HepG2 (cell line): ENCODE measurements at regions not wholly inside any gene's neighbourhood (a gene's known extent, or its start where the extent isn't known, plus 50 kb on each side); places are given as distances from the start of the nearest gene placed in this dataset.

Source experiments
- ATAC-seq: fragments of 200-7000 bp; cut with Tn5 transposase; 3 replicates; pipeline ENCODE4 v1.9.1; 2020; ENCODE audit warnings: mild to moderate bottlenecking, moderate library complexity
- BruUV-seq: library from RNA; stranded (reverse); fragments of 400-500 nt; replicated peaks from 2 replicates; lab custom pipeline; 2021; lab: Mats Ljungman, UMichigan
- CTCF ChIA-PET: fragments of 300-600 bp; formaldehyde crosslinking; extraction: SDS; loops from one replicate; lab custom pipeline; 2021; ENCODE audit warnings: low total read pairs, inconsistent platforms, low intra/inter-chr PET ratio; lab: Yijun Ruan, JAX
- POLR2A ChIA-PET: fragments of 350-600 bp; sonication (Branson Sonifier 250); formaldehyde crosslinking; loops from one replicate; lab custom pipeline; 2020; ENCODE audit warnings: antibody characterized with exemption, inconsistent platforms; lab: Yijun Ruan, JAX
- DNase-seq: peaks from one replicate; pipeline ENCODE4 v3.0.0-alpha.2; 2015; ENCODE audit warnings: low spot score
- FAIRE-seq: peaks from 3 replicates; lab custom pipeline; 2011; peaks lifted over from hg19 to GRCh38; lab: Jason Lieb, UNC
- H2AFZ ChIP-seq: one replicate; pipeline ENCODE4 v1.6.1; 2011; ENCODE audit warnings: low read length, inconsistent platforms
- H3K27ac ChIP-seq: fragments of 300-600 bp; 3 replicates; pipeline ENCODE4 v1.8.0; 2011; ENCODE audit warnings: mixed run types, mild to moderate bottlenecking, mixed read lengths, low read length, inconsistent platforms; ENCODE audit not compliant: insufficient read depth; ENCODE audit errors: extremely low read length
- H3K27me3 ChIP-seq, 2 experiments: fragments of 200-600 bp in 1 of 2; 2 replicates in 1 of 2; 3 replicates in 1 of 2; pipeline versions ENCODE4 v1.6.0 to v1.8.0; 2011; ENCODE audit warnings: low read length in 2 of 2, mild to moderate bottlenecking in 2 of 2, moderate library complexity in 2 of 2, inconsistent platforms in 1 of 2; ENCODE audit not compliant: insufficient read depth in 2 of 2, control insufficient read depth in 1 of 2
- H3K36me3 ChIP-seq, 2 experiments: fragments of 200-600 bp in 1 of 2; replicated peaks in 1 of 2; 2 replicates in 1 of 2; 3 replicates in 1 of 2; pipeline versions ENCODE4 v1.5.1 to v1.8.0; 2011; ENCODE audit warnings: low read length in 2 of 2, inconsistent platforms in 1 of 2; ENCODE audit not compliant: insufficient read depth in 2 of 2, control insufficient read depth in 1 of 2
- H3K4me1 ChIP-seq: 2 replicates; pipeline ENCODE4 v1.5.1; 2012; ENCODE audit warnings: low read length, inconsistent platforms; ENCODE audit not compliant: insufficient read depth
- H3K4me2 ChIP-seq: 2 replicates; pipeline ENCODE4 v1.6.0; 2011; ENCODE audit warnings: low read depth, low read length, inconsistent platforms
- H3K4me3 ChIP-seq, 3 experiments: fragments of 200-600 bp in 1 of 3; sonication (generic), shearing (Covaris generic) in 1 of 3; replicated peaks in 1 of 3; 2 replicates each; pipeline ENCODE4 v1.5.1; 2011 to 2016; ENCODE audit warnings: low read length in 3 of 3, inconsistent platforms in 2 of 3, low read depth in 2 of 3, mild to moderate bottlenecking in 2 of 3, control low read depth in 1 of 3, mixed read lengths in 1 of 3; ENCODE audit not compliant: insufficient read depth in 1 of 3
- H3K79me2 ChIP-seq: one replicate; pipeline ENCODE4 v1.6.1; 2011; ENCODE audit warnings: low read length, inconsistent platforms; ENCODE audit not compliant: insufficient read depth
- H3K9ac ChIP-seq: 2 replicates; pipeline ENCODE4 v1.6.0; 2011; ENCODE audit warnings: mild to moderate bottlenecking, low read depth, low read length, inconsistent platforms; ENCODE audit not compliant: insufficient read depth
- H3K9me3 ChIP-seq: 2 replicates; pipeline ENCODE4 v1.5.1; 2012; ENCODE audit warnings: mild to moderate bottlenecking, low read length
- H4K20me1 ChIP-seq: 2 replicates; pipeline ENCODE4 v1.6.0; 2011; ENCODE audit warnings: inconsistent platforms, mild to moderate bottlenecking, low read length, moderate library complexity; ENCODE audit not compliant: insufficient read depth
- ARNT2 ChIP-seq: sonication (generic); formaldehyde crosslinking; IDR thresholded peaks from 2 replicates; pipeline ENCODE4 v1.8.0; 2022; ENCODE audit warnings: mild to moderate bottlenecking, low read depth, missing genetic modification reagents, moderate library complexity
- EEA1 ChIP-seq: sonication (generic); formaldehyde crosslinking; IDR thresholded peaks from 2 replicates; pipeline ENCODE4 v1.5.1; 2020; ENCODE audit warnings: mild to moderate bottlenecking, missing genetic modification reagents, borderline replicate concordance
- FOSL2 ChIP-seq: sonication (generic); formaldehyde crosslinking; IDR thresholded peaks from 2 replicates; pipeline ENCODE4 v1.4.0; 2020; ENCODE audit warnings: missing genetic modification reagents
- KDM6A ChIP-seq: IDR thresholded peaks from 2 replicates; pipeline ENCODE4 v1.6.1; 2016; ENCODE audit warnings: low read depth
- MTF2 ChIP-seq: sonication (generic); formaldehyde crosslinking; IDR thresholded peaks from 2 replicates; pipeline ENCODE4 v1.5.0; 2020; ENCODE audit warnings: missing genetic modification reagents, borderline replicate concordance
- MYNN ChIP-seq: sonication (generic); formaldehyde crosslinking; IDR thresholded peaks from 2 replicates; pipeline ENCODE4 v1.4.0; 2020; ENCODE audit warnings: mild to moderate bottlenecking, low read depth, missing genetic modification reagents
- SNAI1 ChIP-seq: sonication (generic); formaldehyde crosslinking; IDR thresholded peaks from 2 replicates; pipeline ENCODE4 v1.5.0; 2020; ENCODE audit warnings: mild to moderate bottlenecking, missing genetic modification reagents, borderline replicate concordance
- ZNF296 ChIP-seq: sonication (generic); formaldehyde crosslinking; conservative IDR thresholded peaks from 2 replicates; pipeline ENCODE4 v1.5.0; 2020; ENCODE audit warnings: mild to moderate bottlenecking, missing genetic modification reagents
- ZNF333 ChIP-seq: sonication (generic); formaldehyde crosslinking; IDR thresholded peaks from 2 replicates; pipeline ENCODE4 v1.4.0; 2020; ENCODE audit warnings: mild to moderate bottlenecking, missing genetic modification reagents, borderline replicate concordance
- WGBS: methylation state at CpG from one replicate; pipeline ENCODE4 v1.1.6; 2017; ENCODE audit warnings: low lambda C conversion rate; 5-methylcytosine and 5-hydroxymethylcytosine counted together
- in situ Hi-C: cut with HindIII; loops from 2 replicates; pipeline ENCODE4 v1.10.0; 2017; ENCODE audit warnings: low pct_unique_long_range_greater_than_20kb; ENCODE audit not compliant: extremely low pct_ligation_motif_present
- intact Hi-C: fragments of 100-400 bp; cut with micrococcal nuclease; formaldehyde crosslinking; loops from one replicate; pipeline ENCODE4 v1.10.0; 2022; ENCODE audit not compliant: unreplicated experiment
- TF ChIP-seq, protein P1 (sequence below): sonication (generic); formaldehyde crosslinking; IDR thresholded peaks from 2 replicates; pipeline ENCODE4 v1.8.1; 2023; ENCODE audit warnings: mild to moderate bottlenecking, missing genetic modification reagents
- TF ChIP-seq, protein P2 (sequence below): sonication (generic); formaldehyde crosslinking; IDR thresholded peaks from 2 replicates; pipeline ENCODE4 v1.5.0; 2020; ENCODE audit warnings: missing genetic modification reagents
- TF ChIP-seq, protein P3 (sequence below): sonication (generic); formaldehyde crosslinking; IDR thresholded peaks from 2 replicates; pipeline ENCODE4 v1.5.1; 2020; ENCODE audit warnings: mild to moderate bottlenecking, missing genetic modification reagents, moderate library complexity
- TF ChIP-seq, protein P4 (sequence below): sonication (generic); formaldehyde crosslinking; IDR thresholded peaks from 2 replicates; pipeline ENCODE4 v1.4.0; 2020; ENCODE audit warnings: missing genetic modification reagents, borderline replicate concordance

DNA sequence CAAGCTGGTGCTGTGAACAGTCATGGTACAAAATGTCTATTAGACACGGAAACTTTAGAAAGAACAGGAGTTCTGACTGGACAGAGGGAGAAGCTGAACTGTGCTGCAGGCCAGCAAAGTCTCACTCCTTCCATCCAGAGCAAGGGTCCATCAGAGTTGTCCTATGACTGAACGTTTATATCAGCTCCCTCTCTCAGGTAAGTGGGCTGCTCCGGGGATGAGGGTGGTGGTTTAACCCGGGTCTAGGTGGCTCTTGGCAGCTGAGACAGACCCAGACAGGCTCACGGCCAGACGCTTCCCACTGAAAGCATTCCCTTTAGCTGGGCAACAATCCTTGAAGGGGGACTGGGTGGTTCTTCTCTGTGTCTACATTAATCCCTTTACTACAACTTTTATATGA, 385.0 kb upstream of the SMIM31 start:
- DNase-seq = no peak
- 0% methylated on average over 1 of the region's 6 CpGs for WGBS
- FAIRE-seq = no peak
- H3K27ac ChIP-seq = no peak overlapping the region
- no peaks in the 10 kb centered on the region for H3K27me3 ChIP-seq
- no peak overlapping the region for H3K9ac ChIP-seq
- in situ Hi-C loops = no loop called here
- CTCF ChIA-PET = no interaction called here
- H3K9me3 ChIP-seq = no peaks in the 10 kb centered on the region
- no peak overlapping the region for H3K4me3 ChIP-seq
- TF ChIP-seq SNAI1 (CRISPR knock-in tag) = no peak
- TF ChIP-seq MYNN (CRISPR knock-in tag) = no peak
- no peak for TF ChIP-seq ARNT2 (CRISPR knock-in tag)
- TF ChIP-seq EEA1 = no peak
- no peak for TF ChIP-seq KDM6A
- TF ChIP-seq MTF2 = no peak
- H2AFZ ChIP-seq = no peak overlapping the region
- no peaks in the 10 kb centered on the region for H4K20me1 ChIP-seq
- H3K4me2 ChIP-seq = no peak overlapping the region
- POLR2A ChIA-PET = no interaction called here
- no peaks in the 10 kb centered on the region for H3K79me2 ChIP-seq
- BruUV-seq = no TSS peak
- no peaks in the 10 kb centered on the region for H3K4me1 ChIP-seq
- intact Hi-C loops = no loop called here
- no peak for ATAC-seq
- H3K36me3 ChIP-seq = no peaks in the 10 kb centered on the region

DNA sequence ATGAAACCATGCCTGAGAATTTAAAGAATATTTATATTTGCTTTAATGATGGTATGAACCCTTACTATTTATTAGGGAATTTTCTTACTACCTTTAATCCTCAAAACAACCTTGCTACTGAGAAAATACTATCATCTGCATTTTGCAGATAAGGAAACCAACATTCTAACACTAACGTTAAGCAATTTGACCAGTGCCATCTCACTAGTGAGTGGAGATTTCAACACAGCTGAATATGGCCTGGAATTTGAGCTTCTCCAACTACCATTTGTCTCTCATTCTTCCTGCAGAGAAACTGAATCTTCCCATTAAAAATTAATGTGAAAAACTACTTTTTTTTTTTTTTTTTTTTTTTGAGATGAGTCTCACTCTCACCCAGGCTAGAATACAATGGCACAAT, 380.9 kb upstream of the SMIM31 start:
- no peaks in the 10 kb centered on the region for H3K79me2 ChIP-seq
- no peak overlapping the region for H2AFZ ChIP-seq
- no peak for FAIRE-seq
- no peaks in the 10 kb centered on the region for H3K9me3 ChIP-seq
- no peaks in the 10 kb centered on the region for H3K27me3 ChIP-seq
- H3K4me2 ChIP-seq = no peak overlapping the region
- ChIA-PET CTCF (no interaction called here), POLR2A (no interaction called here)
- in situ Hi-C loops = no loop called here
- DNase-seq = no peak
- ATAC-seq = no peak
- H3K27ac ChIP-seq = no peak overlapping the region
- H3K4me1 ChIP-seq = no peaks in the 10 kb centered on the region
- intact Hi-C loops = no loop called here
- no peaks in the 10 kb centered on the region for H3K36me3 ChIP-seq
- WGBS = 0% methylated on average over 1 of the region's 1 CpG
- no TSS peak for BruUV-seq
- H3K9ac ChIP-seq = no peak overlapping the region
- no peaks in the 10 kb centered on the region for H4K20me1 ChIP-seq
- no peak overlapping the region for H3K4me3 ChIP-seq
- no peak for TF ChIP-seq FOSL2 (CRISPR knock-in tag)
- no peak for TF ChIP-seq ZNF333 (CRISPR knock-in tag)
- TF ChIP-seq, protein P1, sequence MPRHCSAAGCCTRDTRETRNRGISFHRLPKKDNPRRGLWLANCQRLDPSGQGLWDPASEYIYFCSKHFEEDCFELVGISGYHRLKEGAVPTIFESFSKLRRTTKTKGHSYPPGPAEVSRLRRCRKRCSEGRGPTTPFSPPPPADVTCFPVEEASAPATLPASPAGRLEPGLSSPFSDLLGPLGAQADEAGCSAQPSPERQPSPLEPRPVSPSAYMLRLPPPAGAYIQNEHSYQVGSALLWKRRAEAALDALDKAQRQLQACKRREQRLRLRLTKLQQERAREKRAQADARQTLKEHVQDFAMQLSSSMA = no peak
- TF ChIP-seq, protein P2, sequence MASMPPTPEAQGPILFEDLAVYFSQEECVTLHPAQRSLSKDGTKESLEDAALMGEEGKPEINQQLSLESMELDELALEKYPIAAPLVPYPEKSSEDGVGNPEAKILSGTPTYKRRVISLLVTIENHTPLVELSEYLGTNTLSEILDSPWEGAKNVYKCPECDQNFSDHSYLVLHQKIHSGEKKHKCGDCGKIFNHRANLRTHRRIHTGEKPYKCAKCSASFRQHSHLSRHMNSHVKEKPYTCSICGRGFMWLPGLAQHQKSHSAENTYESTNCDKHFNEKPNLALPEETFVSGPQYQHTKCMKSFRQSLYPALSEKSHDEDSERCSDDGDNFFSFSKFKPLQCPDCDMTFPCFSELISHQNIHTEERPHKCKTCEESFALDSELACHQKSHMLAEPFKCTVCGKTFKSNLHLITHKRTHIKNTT (CRISPR knock-in tag) = no peak
- TF ChIP-seq, protein P3, sequence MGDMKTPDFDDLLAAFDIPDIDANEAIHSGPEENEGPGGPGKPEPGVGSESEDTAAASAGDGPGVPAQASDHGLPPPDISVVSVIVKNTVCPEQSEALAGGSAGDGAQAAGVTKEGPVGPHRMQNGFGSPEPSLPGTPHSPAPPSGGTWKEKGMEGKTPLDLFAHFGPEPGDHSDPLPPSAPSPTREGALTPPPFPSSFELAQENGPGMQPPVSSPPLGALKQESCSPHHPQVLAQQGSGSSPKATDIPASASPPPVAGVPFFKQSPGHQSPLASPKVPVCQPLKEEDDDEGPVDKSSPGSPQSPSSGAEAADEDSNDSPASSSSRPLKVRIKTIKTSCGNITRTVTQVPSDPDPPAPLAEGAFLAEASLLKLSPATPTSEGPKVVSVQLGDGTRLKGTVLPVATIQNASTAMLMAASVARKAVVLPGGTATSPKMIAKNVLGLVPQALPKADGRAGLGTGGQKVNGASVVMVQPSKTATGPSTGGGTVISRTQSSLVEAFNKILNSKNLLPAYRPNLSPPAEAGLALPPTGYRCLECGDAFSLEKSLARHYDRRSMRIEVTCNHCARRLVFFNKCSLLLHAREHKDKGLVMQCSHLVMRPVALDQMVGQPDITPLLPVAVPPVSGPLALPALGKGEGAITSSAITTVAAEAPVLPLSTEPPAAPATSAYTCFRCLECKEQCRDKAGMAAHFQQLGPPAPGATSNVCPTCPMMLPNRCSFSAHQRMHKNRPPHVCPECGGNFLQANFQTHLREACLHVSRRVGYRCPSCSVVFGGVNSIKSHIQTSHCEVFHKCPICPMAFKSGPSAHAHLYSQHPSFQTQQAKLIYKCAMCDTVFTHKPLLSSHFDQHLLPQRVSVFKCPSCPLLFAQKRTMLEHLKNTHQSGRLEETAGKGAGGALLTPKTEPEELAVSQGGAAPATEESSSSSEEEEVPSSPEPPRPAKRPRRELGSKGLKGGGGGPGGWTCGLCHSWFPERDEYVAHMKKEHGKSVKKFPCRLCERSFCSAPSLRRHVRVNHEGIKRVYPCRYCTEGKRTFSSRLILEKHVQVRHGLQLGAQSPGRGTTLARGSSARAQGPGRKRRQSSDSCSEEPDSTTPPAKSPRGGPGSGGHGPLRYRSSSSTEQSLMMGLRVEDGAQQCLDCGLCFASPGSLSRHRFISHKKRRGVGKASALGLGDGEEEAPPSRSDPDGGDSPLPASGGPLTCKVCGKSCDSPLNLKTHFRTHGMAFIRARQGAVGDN = no peak
- no peak for TF ChIP-seq ZNF296 (CRISPR knock-in tag)
- TF ChIP-seq, protein P4, sequence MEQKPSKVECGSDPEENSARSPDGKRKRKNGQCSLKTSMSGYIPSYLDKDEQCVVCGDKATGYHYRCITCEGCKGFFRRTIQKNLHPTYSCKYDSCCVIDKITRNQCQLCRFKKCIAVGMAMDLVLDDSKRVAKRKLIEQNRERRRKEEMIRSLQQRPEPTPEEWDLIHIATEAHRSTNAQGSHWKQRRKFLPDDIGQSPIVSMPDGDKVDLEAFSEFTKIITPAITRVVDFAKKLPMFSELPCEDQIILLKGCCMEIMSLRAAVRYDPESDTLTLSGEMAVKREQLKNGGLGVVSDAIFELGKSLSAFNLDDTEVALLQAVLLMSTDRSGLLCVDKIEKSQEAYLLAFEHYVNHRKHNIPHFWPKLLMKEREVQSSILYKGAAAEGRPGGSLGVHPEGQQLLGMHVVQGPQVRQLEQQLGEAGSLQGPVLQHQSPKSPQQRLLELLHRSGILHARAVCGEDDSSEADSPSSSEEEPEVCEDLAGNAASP (CRISPR knock-in tag) = no peak
